Endothelial cell of umbilical vein (primary cell): ENCODE measurements at regions not wholly inside any gene's neighbourhood (a gene's known extent, or its start where the extent isn't known, plus 50 kb on each side); places are given as distances from the start of the nearest gene placed in this dataset.

Experiments
- CTCF ChIP-seq, 2 donors: IDR thresholded peaks; 1 replicate in 1 of 2; 2 replicates in 1 of 2; pipeline ENCODE4 v1.5.1; 2011; ENCODE audit warnings: low read length in 2 of 2, mild to moderate bottlenecking in 2 of 2, moderate library complexity in 2 of 2, control low read depth in 1 of 2, inconsistent platforms in 1 of 2, low read depth in 1 of 2; ENCODE audit not compliant: insufficient read depth in 1 of 2; ENCODE audit errors: extremely low read depth in 1 of 2
- EZH2 ChIP-seq: IDR thresholded peaks from 2 replicates; pipeline ENCODE4 v1.6.1; 2012; ENCODE audit warnings: borderline replicate concordance, low read depth, mild to moderate bottlenecking, moderate library complexity, low read length, inconsistent platforms; ENCODE audit not compliant: severe bottlenecking
- GATA2 ChIP-seq: IDR thresholded peaks from 2 replicates; pipeline ENCODE4 v1.7.0; 2011; ENCODE audit warnings: low read depth, mild to moderate bottlenecking, moderate library complexity, mixed read lengths, low read length; ENCODE audit not compliant: insufficient read length, insufficient read depth
- JUN ChIP-seq: IDR thresholded peaks from 2 replicates; pipeline ENCODE4 v1.6.1; 2011; ENCODE audit warnings: borderline replicate concordance, low read depth; ENCODE audit not compliant: insufficient read length, insufficient read depth
- MYC ChIP-seq: IDR thresholded peaks from one replicate; pipeline ENCODE4 v1.6.1; 2011; ENCODE audit warnings: mild to moderate bottlenecking, low read depth, low read length
- POLR2A ChIP-seq: IDR thresholded peaks from 2 replicates; pipeline ENCODE4 v1.6.1; 2012; ENCODE audit warnings: low read depth, mild to moderate bottlenecking, control low read depth, low read length
- POLR2AphosphoS5 ChIP-seq: IDR thresholded peaks from 2 replicates; pipeline ENCODE4 v1.6.1; 2012; ENCODE audit warnings: low read depth, mild to moderate bottlenecking, control low read depth, low read length, moderate library complexity; ENCODE audit not compliant: insufficient read depth
- TF ChIP-seq, protein P1 (sequence below): IDR thresholded peaks from 2 replicates; pipeline ENCODE4 v1.6.1; 2011; ENCODE audit not compliant: insufficient read depth, insufficient read length

- no peak for TF ChIP-seq POLR2A
- no peak for TF ChIP-seq CTCF (IDR thresholded peaks at IDR 0.05; ENCODE audit: extremely low read depth in 1 of 2, insufficient read depth in 1 of 2, low read depth in 1 of 2, low read length in 2 of 2)
- no peak for TF ChIP-seq EZH2
- TF ChIP-seq, protein P1, sequence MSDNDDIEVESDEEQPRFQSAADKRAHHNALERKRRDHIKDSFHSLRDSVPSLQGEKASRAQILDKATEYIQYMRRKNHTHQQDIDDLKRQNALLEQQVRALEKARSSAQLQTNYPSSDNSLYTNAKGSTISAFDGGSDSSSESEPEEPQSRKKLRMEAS: no peak
- no peak for TF ChIP-seq POLR2AphosphoS5
- no peak for TF ChIP-seq GATA2
- no peak for TF ChIP-seq JUN
- no peak for TF ChIP-seq MYC
Measured at GRCh38 chr17:77729587-77729986, 228.9 kb upstream of the TNRC6C start.
